OCI-LY7 (cell line): ENCODE measurements at regions not wholly inside any gene's neighbourhood (a gene's known extent, or its start where the extent isn't known, plus 50 kb on each side); places are given as distances from the start of the nearest gene placed in this dataset.

ENCODE experiments used
- BruUV-seq: library from RNA; stranded (reverse); fragments of 400-500 nt; replicated peaks from 2 replicates; lab custom pipeline; 2021; lab: Mats Ljungman, UMichigan
- CTCF ChIA-PET: fragments of 300-600 bp; sonication (Branson Sonifier 250); formaldehyde crosslinking; loops from one replicate; lab custom pipeline; 2022; ENCODE audit warnings: antibody characterized with exemption; ENCODE audit not compliant: unreplicated experiment; lab: Charles Lee
- POLR2A ChIA-PET: fragments of 300-600 bp; sonication (Branson Sonifier 250); formaldehyde crosslinking; loops from one replicate; lab custom pipeline; 2022; ENCODE audit warnings: antibody characterized with exemption; lab: Charles Lee
- DNase-seq: peaks from one replicate; pipeline ENCODE4 v3.0.0-alpha.2; 2015; ENCODE audit warnings: low spot score
- H2AFZ ChIP-seq: fragments of 200-600 bp; sonication (generic), shearing (Covaris generic); 2 replicates; pipeline ENCODE4 v1.6.1; 2014; ENCODE audit warnings: mild to moderate bottlenecking, antibody characterized with exemption, low read length, moderate library complexity
- H3K27ac ChIP-seq: fragments of 200-600 bp; sonication (generic); 2 replicates; pipeline ENCODE4 v1.5.1; 2014; ENCODE audit warnings: mixed run types, low read depth, mild to moderate bottlenecking, moderate library complexity, low read length, inconsistent platforms; ENCODE audit not compliant: poor library complexity, severe bottlenecking
- H3K36me3 ChIP-seq: fragments of 200-600 bp; sonication (generic); 2 replicates; pipeline ENCODE4 v1.6.1; 2014; ENCODE audit warnings: mild to moderate bottlenecking, antibody characterized with exemption, low read length, moderate library complexity, mixed read lengths; ENCODE audit not compliant: insufficient read depth
- H3K4me1 ChIP-seq: fragments of 200-600 bp; sonication (generic); 2 replicates; pipeline ENCODE4 v1.5.1; 2014; ENCODE audit warnings: mild to moderate bottlenecking, low read length; ENCODE audit not compliant: insufficient read depth, poor library complexity, severe bottlenecking
- H3K4me2 ChIP-seq: fragments of 200-600 bp; sonication (generic); 2 replicates; pipeline ENCODE4 v1.6.1; 2014; ENCODE audit warnings: mild to moderate bottlenecking, low read length
- H3K4me3 ChIP-seq: fragments of 200-600 bp; sonication (generic); 2 replicates; pipeline ENCODE4 v1.5.1; 2014; ENCODE audit warnings: mild to moderate bottlenecking, low read depth, low read length; ENCODE audit not compliant: poor library complexity, severe bottlenecking
- H3K79me2 ChIP-seq: fragments of 200-600 bp; sonication (generic); 2 replicates; pipeline ENCODE4 v1.6.1; 2016; ENCODE audit warnings: low read depth, mild to moderate bottlenecking, low read length, moderate library complexity, mixed read lengths; ENCODE audit not compliant: insufficient read depth
- H3K9me2 ChIP-seq: fragments of 200-600 bp; sonication (generic); 2 replicates; pipeline ENCODE4 v1.6.1; 2016; ENCODE audit warnings: mild to moderate bottlenecking, low read length, mixed read lengths; ENCODE audit not compliant: insufficient read depth
- H3K9me3 ChIP-seq: fragments of 200-600 bp; sonication (generic); 2 replicates; pipeline ENCODE4 v1.6.1; 2014; ENCODE audit warnings: mild to moderate bottlenecking, mixed run types, low read length, mixed read lengths
- H4K20me1 ChIP-seq: fragments of 200-600 bp; sonication (generic); 2 replicates; pipeline ENCODE4 v1.6.1; 2014; ENCODE audit warnings: mild to moderate bottlenecking, antibody characterized with exemption, low read length, moderate library complexity, mixed read lengths; ENCODE audit not compliant: insufficient read depth
- EZH2phosphoT487 ChIP-seq: fragments of 200-600 bp; sonication (generic); IDR thresholded peaks from 2 replicates; pipeline ENCODE4 v1.6.1; 2018; ENCODE audit warnings: low read depth, borderline replicate concordance, mild to moderate bottlenecking, mixed run types, antibody characterized with exemption, low read length, moderate library complexity, mixed read lengths
- intact Hi-C: fragments of 100-400 bp; cut with micrococcal nuclease; formaldehyde crosslinking; loops from one replicate; pipeline ENCODE4 v1.10.0; 2022; ENCODE audit not compliant: unreplicated experiment
- TF ChIP-seq, protein P1 (sequence below): fragments of 200-600 bp; sonication (generic); conservative IDR thresholded peaks from 2 replicates; pipeline ENCODE4 v1.5.1; 2014; ENCODE audit warnings: mild to moderate bottlenecking, antibody characterized with exemption, low read length, moderate library complexity, mixed read lengths

DNA sequence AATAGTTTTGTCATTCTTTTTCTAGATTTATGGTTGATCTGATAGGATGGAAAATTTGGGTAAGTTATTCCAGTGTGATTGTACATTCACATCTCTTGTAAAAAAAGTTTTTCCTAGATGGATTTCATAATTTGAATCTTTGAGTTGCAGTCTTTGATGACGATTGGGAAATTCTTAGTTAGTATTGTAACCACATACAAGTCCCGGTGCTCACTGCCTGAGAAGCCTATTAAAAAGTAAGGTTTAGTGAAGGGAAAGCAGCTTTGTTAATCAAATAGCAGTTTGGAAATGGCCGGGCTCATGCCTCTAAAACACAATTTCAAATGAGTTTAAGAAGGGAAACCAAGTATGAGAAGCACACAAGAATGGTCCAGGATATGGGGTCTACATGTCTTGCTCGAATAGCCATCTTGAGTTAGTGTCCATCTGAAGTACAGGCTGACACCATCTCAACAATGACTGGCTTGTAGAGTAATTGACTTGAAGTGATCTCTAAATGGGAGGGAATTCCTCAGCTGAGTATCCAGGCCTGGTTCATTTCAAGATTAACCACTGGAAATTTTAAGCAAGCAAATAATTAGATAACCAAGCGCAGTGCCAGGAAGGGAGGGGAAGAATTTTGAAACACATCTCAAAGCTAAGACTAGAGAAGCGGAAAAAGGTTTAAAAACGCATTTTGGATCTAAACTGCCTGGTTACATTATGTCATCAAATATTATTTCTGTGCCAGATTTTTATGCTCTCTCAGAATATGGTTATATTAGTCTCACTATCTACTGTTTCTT, 1145.6 kb upstream of the MIR17HG start:
- H2AFZ ChIP-seq, result no peak overlapping the region
- CTCF ChIA-PET, result no interaction called here

DNA sequence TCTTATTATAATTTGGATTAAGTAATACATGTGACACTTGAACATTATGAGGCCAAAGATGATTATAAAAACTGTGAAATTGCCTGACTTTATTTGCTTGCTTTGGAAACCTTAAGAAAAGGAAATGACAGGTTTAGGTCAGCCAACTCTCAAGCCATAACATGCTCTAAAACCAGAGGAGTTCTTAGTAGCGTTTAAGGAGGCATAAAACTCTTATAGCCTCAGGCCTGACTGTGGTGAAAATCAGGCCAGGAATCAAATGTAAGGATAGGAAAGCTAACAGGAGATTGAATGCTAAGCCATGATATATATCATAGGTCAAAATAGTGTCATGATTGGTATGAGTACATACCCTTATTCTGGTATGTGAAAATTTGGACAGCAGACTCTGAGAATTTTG, 1142.4 kb upstream of the MIR17HG start:
- DNase-seq, result no peak
- H4K20me1 ChIP-seq, result no peaks in the 10 kb centered on the region

More for the DNA sequence above, 1145.6 kb upstream of the MIR17HG start:
- H3K9me2 ChIP-seq, result no peaks in the 10 kb centered on the region
- no peak for DNase-seq
- 0 out of 2 replicates have a peak, but pooled peaks cover 16% of the 10 kb centered on the region for H3K9me3 ChIP-seq
- no peak overlapping the region for H3K4me2 ChIP-seq
- H3K4me1 ChIP-seq, result no peaks in the 10 kb centered on the region
- no TSS peak for BruUV-seq
- POLR2A ChIA-PET, result interaction anchor here (0.6 kb wide), 1 partner anchor 944 kb away, joined by 4 read pairs; no protein-coding TSS in a partner anchor
- no peak overlapping the region for H3K4me3 ChIP-seq
- no peaks in the 10 kb centered on the region for H4K20me1 ChIP-seq
- no peak overlapping the region for H3K27ac ChIP-seq
- intact Hi-C loops, result no loop called here
- no peaks in the 10 kb centered on the region for H3K36me3 ChIP-seq
- H3K79me2 ChIP-seq, result no peaks in the 10 kb centered on the region
- TF ChIP-seq, protein P1, sequence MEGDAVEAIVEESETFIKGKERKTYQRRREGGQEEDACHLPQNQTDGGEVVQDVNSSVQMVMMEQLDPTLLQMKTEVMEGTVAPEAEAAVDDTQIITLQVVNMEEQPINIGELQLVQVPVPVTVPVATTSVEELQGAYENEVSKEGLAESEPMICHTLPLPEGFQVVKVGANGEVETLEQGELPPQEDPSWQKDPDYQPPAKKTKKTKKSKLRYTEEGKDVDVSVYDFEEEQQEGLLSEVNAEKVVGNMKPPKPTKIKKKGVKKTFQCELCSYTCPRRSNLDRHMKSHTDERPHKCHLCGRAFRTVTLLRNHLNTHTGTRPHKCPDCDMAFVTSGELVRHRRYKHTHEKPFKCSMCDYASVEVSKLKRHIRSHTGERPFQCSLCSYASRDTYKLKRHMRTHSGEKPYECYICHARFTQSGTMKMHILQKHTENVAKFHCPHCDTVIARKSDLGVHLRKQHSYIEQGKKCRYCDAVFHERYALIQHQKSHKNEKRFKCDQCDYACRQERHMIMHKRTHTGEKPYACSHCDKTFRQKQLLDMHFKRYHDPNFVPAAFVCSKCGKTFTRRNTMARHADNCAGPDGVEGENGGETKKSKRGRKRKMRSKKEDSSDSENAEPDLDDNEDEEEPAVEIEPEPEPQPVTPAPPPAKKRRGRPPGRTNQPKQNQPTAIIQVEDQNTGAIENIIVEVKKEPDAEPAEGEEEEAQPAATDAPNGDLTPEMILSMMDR, result no peak
- no peak for TF ChIP-seq EZH2phosphoT487

More for the DNA sequence above, 1142.4 kb upstream of the MIR17HG start:
- CTCF ChIA-PET, result no interaction called here
- Histone ChIP-seq H3K9me3 (peaks cover 16% of the 10 kb centered on the region; the same call in 1 of the 2 replicates), H3K4me1 (no peaks in the 10 kb centered on the region), H3K36me3 (no peaks in the 10 kb centered on the region), H2AFZ (no peak overlapping the region), H3K4me3 (no peak overlapping the region), H3K79me2 (no peaks in the 10 kb centered on the region), H3K9me2 (no peaks in the 10 kb centered on the region), H3K4me2 (no peak overlapping the region), H3K27ac (no peak overlapping the region)
- POLR2A ChIA-PET, result no interaction called here
- intact Hi-C loops, result no loop called here
- no TSS peak for BruUV-seq
- TF ChIP-seq EZH2phosphoT487, result no peak
- TF ChIP-seq, protein P1, result no peak
